ENCODE measurements at regions not wholly inside any gene's neighbourhood (a gene's known extent, or its start where the extent isn't known, plus 50 kb on each side); places are given as distances from the start of the nearest gene placed in this dataset.

GRCh38 chr4:180190382-180190781, 2052.8 kb upstream of the TENM3 start:
- ATAC-seq, result no peak

GRCh38 chr4:180197471-180197870, 2045.7 kb upstream of the TENM3 start:
- ATAC-seq, result no peak

GRCh38 chr4:180203349-180203748, 2039.9 kb upstream of the TENM3 start:
- no peak for ATAC-seq

GRCh38 chr4:180205276-180205675, 2037.9 kb upstream of the TENM3 start:
- no peak for ATAC-seq

GRCh38 chr4:180207921-180208320, 2035.3 kb upstream of the TENM3 start:
- no peak for ATAC-seq

GRCh38 chr4:180217070-180217469, 2026.1 kb upstream of the TENM3 start:
- no peak for ATAC-seq

GRCh38 chr4:180219080-180219479, 2024.1 kb upstream of the TENM3 start:
- ATAC-seq, result no peak

- ATAC-seq, result no peak
These were observed 2017.2 kb upstream of the TENM3 start for GRCh38 chr4:180225977-180226376.

GRCh38 chr4:180234730-180235129, 2008.5 kb upstream of the TENM3 start:
- no peak for ATAC-seq

GRCh38 chr4:180240670-180241069, 2002.5 kb upstream of the TENM3 start:
- no peak for ATAC-seq

- ATAC-seq, result no peak
These were observed 1989.8 kb upstream of the TENM3 start for GRCh38 chr4:180253419-180253818.

GRCh38 chr4:180261346-180261745, 1981.9 kb upstream of the TENM3 start:
- ATAC-seq, result no peak

GRCh38 chr4:180280076-180280475, 1963.1 kb upstream of the TENM3 start:
- ATAC-seq, result no peak

- ATAC-seq, result no peak
These were observed 1962.4 kb upstream of the TENM3 start for GRCh38 chr4:180280726-180281297.

- ATAC-seq, result no peak
These were observed 1961.5 kb upstream of the TENM3 start for GRCh38 chr4:180281724-180282123.

GRCh38 chr4:180284267-180284666, 1958.9 kb upstream of the TENM3 start:
- no peak for ATAC-seq

GRCh38 chr4:180285796-180286195, 1957.4 kb upstream of the TENM3 start:
- no peak for ATAC-seq

GRCh38 chr4:180292339-180292738, 1950.9 kb upstream of the TENM3 start:
- ATAC-seq, result no peak

GRCh38 chr4:180296036-180296599, 1947.1 kb upstream of the TENM3 start:
- no peak for ATAC-seq

- no peak for ATAC-seq
These were observed 1938.9 kb upstream of the TENM3 start for GRCh38 chr4:180304321-180304720.

GRCh38 chr4:180310616-180311015, 1932.6 kb upstream of the TENM3 start:
- ATAC-seq, result no peak

- ATAC-seq, result no peak
These were observed 1928.2 kb upstream of the TENM3 start for GRCh38 chr4:180314972-180315371.

- ATAC-seq, result no peak
These were observed 1912.7 kb upstream of the TENM3 start for GRCh38 chr4:180330521-180330920.

GRCh38 chr4:180333162-180333561, 1910.0 kb upstream of the TENM3 start:
- no peak for ATAC-seq

GRCh38 chr4:180335566-180335965, 1907.6 kb upstream of the TENM3 start:
- no peak for ATAC-seq

Measured in activated CD4-positive, CD25-positive, alpha-beta regulatory T cell treated with anti-CD3 and anti-CD28 coated beads, Interleukin-2, amount 50 U/mL, for 24 hours (primary cell).